Globus pallidus (tissue), 1 donor: ENCODE measurements at regions not wholly inside any gene's neighbourhood (a gene's known extent, or its start where the extent isn't known, plus 50 kb on each side); places are given as distances from the start of the nearest gene placed in this dataset.
A peak's percentile ranks its signal among the peaks of the same experiment; 100 is the strongest.

Source experiments
- DNase-seq: peaks from one replicate; pipeline ENCODE4 v3.0.0-alpha.2; 2015; ENCODE audit warnings: low spot score

DNA sequence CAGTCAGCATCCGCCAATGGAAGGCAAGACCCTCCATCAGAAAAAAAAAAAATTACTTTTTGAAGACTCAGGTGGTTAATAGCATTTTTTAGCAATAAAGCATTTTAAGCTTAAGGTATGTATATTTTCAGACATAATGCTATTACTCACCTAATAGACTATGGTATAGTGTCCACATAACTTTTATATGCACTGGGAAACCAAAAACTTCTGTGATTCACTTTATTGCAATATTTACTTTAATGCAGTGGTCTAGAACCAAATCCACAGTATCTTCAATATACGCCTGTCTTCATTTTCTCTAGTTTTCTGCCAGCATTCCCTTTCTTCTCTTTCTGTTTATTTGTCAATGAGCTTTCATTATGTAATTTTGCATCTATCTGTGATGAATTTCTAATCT, 418.1 kb downstream of the SLITRK6 start:
- DNase-seq: no peak

DNA sequence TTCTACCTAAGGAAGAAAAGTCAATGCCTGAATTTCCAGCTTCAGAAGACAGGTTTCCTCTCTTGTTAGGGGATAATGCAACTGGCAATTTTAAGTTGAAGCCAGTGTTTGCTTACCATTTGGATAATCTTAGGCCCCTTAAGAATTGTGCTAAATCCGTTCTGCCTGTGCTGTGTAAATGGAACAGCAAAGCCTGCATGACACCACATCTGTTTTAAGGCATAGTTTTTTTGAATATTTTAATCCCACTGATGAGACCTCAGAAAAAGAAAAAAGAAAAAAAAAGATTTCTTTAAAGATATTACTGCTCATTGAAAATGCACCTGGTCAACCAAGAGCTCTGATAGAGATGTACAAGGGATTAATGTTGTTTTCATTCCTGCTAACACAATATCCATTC, 419.2 kb downstream of the SLITRK6 start:
- no peak for DNase-seq

DNA sequence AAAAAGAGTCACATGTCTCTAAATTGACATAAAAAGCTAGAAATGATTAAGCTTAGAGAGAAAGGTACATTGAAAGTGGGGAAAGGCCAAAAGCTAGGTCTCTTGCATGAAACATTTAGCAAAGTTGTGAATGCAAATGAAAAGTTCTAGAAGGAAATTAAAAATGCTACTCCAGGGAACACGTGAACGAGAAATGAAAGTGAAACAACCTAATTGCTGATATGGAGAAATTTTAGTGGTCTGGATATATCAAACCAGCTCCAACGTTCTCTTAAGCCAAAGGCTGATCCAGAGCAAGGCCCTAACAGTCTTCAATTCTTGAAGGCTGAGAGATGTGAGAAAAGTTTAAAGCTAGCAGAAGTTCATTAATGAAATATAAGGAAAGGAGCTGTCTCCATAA, 419.8 kb downstream of the SLITRK6 start:
- DNase-seq: no peak

DNA sequence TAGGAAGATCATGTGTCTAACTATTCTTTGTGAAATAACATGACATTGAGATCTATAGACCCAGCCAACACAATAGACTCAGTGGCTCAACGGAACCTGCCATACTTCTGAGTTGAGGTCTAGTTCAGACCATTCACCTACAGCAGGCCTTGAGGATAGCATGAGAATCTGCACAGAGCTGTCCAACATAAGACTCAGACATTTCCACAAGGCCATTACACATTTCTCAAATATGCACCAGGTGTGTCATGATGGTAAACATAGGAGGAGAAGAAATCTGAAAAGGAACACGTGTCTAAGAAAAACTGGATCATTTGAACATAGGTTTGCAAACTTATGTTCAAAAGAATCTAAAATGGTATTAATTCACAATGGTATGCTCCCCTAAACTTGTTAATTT, 421.4 kb downstream of the SLITRK6 start:
- no peak for DNase-seq

DNA sequence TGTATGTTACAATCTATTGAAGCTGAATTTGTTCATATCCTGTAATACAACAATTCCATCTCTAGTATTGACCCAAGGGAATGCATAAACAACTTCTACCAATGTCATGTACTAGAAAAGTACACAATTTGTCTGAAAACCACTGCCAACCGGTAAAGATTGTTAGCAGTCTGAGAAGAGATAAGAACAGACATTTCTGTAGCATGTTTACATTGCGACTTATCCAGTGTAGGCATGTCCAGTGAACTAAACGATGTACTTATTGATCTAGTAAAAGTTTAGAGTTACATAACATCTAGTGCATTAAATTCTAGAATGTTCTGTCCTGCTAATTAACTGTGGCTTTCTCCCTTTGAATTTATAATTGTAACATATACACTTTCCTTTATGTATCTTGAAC, 425.9 kb downstream of the SLITRK6 start:
- DNase-seq: no peak

DNA sequence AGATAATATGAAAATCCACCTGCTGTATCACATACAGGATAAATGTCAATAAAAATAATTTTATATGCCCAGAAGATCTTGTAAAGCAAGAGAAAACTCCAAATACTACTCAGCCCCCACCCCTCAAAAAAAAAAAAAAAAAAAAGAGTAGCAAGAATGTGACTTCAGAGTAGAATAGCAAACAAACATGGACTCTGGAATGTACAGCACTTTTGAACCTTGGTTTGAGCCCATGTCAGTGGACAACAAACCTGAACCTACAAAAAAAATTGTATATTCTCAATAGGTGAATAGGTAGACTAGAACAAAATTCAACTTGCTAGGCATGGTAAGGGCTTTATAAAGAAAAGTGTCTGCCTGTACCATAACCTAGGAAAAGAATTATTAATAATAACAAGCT, 428.0 kb downstream of the SLITRK6 start:
- DNase-seq: no peak

DNA sequence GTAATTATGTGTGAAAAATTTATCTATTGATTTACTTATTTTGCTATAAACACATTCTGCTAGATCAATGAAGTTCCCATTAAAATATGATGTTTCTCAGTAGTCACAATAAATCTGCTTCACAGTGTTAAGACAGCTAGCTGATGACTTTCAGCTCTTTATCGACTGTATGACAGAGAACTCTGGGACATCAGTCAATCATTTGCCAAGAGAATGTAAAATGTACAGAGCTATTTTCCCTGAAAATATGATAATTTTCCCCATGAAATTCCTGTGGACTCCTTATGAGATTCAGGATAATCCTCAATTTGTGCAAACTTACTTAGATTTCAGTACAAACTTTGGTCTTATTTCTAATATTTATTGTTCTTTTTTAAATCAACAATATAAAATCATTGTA, 430.5 kb downstream of the SLITRK6 start:
- DNase-seq: no peak

DNA sequence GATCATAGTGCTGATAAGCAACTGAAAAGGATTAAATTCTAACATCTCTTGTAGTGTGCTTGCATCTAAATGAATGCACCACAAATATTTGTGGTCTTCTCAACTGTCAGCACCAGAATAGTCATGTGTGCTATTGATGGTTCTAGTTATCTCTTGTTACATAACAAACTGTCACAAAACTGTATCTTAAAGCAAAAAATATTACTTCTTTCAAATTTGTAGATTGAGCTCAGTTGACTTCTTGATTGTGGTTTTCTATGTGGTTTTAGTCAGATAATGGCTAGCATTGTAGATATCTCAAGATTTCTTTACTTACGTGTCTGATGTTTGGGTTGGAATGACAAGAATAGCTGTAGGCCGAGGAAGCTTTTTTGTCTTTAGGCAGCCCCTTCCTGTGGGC, 431.3 kb downstream of the SLITRK6 start:
- no peak for DNase-seq

DNA sequence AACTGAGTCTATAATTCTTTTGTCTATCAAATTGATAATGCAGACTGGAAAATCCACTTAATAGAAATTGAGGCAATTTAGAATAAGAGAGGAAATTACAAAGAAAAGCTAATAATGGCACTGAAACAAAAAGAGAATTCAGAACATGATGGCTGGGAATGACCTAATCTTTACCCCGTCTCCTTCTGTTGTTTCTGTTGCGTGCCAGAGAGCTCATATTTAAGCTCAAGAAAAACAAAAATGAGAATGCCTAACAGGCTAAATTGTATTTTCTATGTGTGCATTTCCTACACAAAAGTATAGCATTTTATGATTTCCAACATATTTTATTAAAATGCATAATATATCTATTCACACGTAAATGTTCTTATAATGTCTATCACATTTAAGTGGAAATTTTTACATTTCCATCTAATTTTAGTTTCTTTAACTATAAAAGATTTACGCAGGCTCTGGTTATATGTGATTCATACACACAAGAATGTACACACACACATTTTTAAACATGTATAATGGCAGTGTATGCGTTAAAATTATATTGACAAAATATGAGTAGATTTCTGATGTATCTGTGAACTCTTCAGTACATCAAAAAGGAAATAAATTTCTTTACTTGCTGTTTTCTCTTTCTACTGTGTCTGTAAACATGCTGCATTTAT, 432.3 kb downstream of the SLITRK6 start:
- peak; percentile 31 for DNase-seq

DNA sequence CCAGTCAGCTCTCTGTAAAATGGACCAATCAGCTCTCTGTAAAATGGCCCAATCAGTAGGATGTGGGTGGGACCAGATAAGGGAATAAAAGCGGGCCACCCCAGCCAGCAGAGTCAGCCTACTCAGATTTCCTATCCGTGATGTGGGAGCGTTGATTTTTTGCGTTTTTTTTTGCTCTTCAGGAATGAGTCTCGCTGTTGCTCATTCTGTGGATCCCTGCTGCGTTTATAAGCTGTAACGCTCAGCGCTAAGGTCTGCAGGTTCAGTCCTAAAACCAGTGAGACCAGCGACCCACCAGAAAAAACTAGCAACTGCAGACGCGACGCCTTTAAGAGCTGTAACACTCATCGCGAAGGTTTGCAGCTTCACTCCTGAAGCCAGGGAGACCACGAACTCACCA, 435.7 kb downstream of the SLITRK6 start:
- DNase-seq: no peak

DNA sequence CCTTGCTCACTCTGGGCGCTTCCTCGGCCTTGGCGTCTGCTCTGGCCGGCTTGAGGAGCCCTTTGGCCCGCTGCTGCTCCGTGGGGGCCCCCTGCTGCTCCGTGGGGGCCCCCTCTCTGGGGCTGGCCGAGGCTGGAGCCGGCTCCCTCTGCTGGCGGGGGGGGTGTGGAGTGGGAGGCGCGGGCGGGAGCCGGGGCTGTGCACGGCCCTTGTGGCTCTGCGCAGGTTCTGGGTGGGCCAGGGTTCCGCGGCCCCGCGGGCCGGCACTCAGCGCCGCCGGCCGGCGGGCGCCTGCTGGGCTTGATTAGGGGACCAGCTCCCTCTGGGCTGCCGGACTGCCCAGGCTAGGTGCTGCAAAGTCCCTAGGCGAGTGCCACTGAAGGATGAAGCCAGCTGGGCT, 436.2 kb downstream of the SLITRK6 start:
- no peak for DNase-seq

DNA sequence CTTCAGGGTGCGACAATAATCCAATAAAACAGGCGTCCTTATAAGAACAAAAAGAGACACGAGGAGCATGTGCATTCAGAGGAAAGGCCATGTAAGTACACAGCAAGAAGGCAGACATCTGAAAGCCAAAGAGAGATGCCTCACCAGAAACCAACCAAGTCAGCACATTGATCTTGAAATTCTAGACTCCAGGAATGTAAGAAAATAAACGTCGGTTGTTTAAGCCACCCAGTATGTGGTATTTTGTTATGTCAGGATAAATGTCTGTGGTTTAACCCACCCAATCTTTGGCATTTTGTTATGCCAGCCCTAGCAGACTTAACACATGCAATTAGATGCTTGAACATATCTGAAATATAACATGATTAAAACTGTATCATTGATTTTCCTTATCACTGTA, 452.0 kb downstream of the SLITRK6 start:
- DNase-seq: no peak

DNA sequence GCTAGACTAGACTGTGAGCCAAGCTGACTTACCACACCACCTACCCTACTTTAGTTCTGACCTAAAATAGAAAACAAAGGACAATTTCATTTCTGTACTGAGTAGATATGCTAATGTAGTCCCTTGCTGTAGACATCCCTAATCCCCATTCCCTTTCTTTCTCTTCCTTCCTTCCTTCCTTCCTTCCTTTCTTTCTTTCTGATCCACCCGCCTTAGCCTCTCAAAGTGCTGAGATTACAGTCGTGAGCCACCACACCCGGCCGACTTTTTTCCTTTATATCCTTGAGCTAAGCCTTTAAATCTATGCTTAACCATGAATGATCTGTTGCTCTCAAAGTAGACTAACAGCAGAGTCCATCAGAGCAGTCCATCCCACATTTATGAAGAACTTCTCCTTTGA, 465.0 kb downstream of the SLITRK6 start:
- no peak for DNase-seq

DNA sequence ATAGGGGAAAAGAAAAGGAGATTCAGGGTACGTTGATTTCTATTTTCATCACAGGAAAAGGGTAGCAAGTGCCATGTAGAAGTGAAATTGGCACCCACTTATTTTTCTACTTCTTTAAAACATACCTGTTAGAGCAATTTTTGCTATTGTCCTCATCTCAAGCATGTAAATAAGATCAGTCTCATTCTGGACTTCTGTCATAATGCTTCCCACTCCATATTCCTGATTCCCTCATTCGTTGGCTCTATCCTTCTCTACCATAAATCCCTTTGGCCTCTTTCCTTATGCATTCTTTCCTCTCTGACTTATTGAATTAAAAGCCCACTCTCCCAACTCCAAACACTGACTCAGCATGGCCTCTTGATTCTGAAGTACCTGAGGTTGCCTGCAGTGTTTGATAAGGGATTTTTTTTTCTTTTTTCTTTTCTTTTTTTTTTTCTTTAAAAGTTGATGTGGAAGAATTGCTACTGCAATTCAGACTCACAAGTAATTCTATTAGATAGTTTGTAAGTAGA, 465.7 kb downstream of the SLITRK6 start:
- DNase-seq: no peak

DNA sequence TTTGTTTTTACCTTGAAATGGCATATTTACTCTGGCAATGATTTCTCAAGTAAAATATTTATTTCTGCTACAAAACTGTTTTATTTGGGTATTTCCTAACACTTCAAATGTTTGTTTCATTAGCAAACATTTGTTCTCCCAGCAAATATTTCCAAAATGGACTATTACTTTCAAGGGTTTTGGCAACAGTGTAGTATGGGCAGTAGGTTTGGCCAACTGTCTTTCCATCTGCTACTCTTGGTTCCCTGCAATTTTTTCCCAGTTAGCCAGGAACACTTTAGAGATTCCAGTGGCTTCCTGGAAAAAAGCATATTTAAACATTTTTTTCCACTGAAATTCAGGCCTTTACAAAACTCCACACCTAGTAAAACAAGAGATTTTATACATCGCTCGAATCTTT, 466.6 kb downstream of the SLITRK6 start:
- DNase-seq: no peak

DNA sequence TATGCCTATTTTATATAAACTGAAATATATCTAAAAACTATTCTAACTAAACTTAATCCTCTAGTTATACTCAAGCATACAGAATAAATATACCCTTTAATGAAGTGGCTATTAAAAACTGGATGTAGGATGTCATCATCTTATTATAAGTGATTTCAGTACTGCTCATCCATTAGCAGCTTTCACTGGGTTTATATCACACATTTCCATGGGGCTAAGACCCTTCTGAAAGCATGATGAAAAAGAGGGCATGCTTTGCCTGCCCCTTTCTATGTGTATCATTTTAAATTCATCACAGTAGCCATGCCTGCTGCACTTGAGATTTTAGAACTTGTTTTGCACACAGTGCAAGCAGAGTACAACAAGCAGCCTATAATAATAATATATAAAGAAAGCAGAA, 477.5 kb downstream of the SLITRK6 start:
- no peak for DNase-seq

DNA sequence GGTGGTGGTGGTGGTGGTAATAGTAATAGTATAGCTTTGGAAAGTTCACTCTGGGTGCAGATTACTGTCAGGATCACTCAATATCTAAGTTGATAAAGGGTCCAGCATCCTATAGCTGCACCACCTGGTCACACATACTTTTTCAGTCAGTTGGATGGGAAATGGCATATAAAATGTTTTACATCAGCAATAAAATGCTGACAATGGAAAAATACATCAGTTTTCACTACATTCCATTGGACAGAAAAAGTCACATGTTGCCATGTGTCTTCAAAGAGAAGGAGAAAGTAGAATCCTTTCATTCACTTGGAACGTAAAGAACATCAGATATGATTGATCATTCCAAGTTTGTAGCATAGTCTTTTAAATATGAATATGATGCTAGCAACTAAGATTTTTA, 481.4 kb downstream of the SLITRK6 start:
- no peak for DNase-seq

DNA sequence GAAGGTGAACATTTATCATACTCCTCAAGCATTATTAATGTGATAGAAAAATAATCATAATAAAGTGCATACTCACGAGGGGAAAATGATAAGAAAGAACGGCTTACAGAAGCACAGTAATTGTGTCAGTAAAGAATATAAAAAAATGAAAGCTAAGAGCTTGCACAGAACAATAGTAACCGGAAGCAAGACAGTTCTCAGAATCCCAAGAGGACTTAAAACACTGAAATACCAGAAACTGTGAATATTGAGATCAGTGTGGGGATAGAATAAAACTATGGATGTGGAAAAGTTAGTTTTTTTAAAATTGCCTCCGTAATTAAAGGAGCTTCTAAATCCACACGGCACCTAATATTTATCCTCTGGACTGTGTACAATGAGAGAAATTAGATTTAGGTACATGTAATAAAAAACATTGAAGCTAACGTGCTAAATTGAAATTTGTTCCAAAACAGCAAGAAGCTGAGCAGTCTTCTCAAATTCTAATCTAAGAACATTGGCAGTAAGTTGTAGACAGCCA, 482.7 kb downstream of the SLITRK6 start:
- DNase-seq: no peak

DNA sequence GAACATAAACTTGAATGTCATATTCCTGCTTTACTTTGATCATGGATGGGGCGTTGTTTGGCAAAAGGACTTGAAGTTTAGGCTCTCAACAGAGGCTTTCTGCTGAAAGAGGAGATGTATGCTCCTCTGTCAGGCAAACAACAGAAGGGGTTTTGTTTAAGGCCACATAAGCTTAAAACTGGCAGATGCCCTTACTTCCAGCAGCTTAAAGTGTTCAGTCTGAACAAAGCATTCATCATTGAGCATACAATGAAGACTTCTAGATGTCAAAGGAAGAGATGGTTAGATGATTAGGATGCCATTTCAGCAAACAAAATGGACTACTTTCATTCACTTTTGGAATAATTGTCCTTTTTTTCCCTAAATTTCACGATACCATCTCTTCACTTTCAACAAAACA, 484.5 kb downstream of the SLITRK6 start:
- DNase-seq: peak; percentile 89

DNA sequence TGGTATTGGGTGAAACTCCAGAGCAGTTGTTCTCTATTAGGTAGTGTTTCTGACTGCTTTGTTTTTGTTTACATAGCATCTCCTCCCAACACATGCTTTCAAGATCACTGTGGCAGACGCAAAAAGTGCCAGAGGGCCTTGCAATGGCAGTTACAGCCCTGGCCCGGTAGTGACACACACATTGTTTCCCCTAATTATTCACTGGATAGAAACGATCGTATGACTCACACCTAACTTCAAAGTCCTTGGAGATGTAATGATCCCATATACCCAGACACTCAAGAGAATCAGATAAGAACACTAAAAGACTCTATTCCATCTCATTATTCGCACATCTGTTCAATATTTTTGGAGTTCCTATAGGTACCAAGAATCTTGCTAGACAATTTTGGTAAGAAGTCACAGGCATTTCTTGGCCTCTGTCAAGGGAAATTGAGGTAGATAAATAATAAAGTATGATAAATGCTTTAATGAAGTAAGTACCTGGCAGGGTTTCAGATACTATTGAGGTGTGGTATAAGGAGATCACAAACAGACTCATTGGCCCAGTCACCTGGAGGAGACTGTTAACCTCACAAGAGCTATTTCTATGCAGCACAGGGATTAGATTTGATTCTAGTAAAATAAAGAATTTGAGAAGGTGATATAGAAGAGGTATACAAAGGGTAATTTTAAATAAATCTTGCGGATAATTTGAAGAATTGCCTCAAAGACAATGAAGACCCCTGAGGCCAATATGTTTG, 485.3 kb downstream of the SLITRK6 start:
- peak; percentile 16 for DNase-seq

DNA sequence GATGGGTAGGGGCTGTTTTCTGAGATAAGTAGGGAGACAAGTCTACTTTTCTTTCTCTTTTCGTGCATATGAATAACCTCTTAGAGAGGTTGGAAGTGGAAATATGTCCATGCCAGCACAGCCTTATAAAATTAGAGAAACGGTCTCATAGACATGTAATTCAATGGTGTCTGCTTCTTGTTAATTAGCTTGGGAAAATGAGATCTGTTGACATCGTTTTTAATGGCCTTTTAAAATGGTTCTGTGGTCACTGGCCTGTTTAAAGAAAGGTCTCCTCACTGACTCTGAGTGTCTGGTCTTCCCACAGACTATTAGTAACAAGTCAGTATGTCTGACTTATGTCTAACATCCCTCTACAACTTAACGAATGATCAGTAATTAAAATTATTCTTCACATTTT, 487.1 kb downstream of the SLITRK6 start:
- no peak for DNase-seq

DNA sequence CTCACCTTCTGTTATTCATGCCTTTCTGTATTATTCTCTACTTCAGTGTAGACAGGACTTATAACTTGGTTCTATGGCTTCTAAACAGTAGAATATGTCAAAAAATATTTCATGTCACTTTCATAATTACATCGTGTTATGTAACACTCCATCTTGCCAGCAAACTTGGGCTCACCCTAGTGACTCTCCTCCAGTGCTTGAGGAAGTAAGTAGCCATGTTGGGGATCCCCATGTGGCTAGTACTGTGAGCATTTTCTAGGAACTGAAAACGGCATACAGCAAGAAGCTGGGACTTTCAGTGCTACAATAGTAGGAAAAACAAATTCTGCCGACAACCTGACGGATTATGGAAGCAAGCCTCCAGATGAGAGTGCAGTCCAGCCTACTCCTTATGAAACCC, 495.6 kb downstream of the SLITRK6 start:
- DNase-seq: no peak

DNA sequence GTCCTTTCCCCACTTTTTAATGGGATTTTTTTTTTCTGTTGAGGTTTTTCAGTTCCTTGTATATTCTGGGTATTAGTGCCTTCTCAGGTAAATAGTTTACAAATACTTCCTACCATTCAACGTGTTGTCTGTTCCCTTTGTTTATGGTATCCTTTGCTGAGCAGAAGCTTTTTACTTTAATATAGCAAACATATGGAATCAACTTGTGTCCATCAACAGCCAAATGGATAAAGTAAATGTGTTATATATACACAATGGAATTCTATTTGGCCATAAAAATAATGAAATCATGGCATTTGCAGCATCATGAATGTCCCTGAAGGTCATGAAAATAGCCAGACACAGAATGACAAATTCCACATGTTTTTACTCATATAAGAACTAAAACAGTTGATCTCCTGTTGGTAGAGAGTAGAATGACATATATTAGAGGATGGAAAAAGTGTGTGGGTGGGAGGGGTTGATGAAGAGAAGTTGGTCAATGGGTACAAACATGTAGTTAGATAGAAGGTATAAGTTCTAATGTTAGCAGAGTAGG, 500.8 kb downstream of the SLITRK6 start:
- no peak for DNase-seq
